ENCODE measurements at regions not wholly inside any gene's neighbourhood (a gene's known extent, or its start where the extent isn't known, plus 50 kb on each side); places are given as distances from the start of the nearest gene placed in this dataset.

GRCh38 chr4:54971474-54971950 is 153.9 kb downstream of the KDR start:
- H3K9me3 ChIP-seq (ENCODE audit: control insufficient read depth, insufficient read depth, low read depth, low read length) = no peaks in the 10 kb centered on the region
- ChIA-PET POLR2A (no interaction called here), CTCF (interaction anchor here (0.6 to 4.4 kb wide), 34 partner anchors 9 to 1261 kb away, joined by 3 to 45 read pairs (median 3); partner anchors contain the start of gene SRD5A3)
- H3K27ac ChIP-seq (ENCODE audit: extremely low read depth, low read depth, low read length) = no peak overlapping the region
- H3K4me1 ChIP-seq (ENCODE audit: control insufficient read depth, insufficient read depth, low read length) = no peaks in the 10 kb centered on the region
- no peak overlapping the region for H3K4me3 ChIP-seq (ENCODE audit: low read depth, low read length)
- no peak for TF ChIP-seq ZNF529 (tag by site-specific recombination; IDR thresholded peaks at IDR 0.05; ENCODE audit: insufficient replicate concordance)
- no peak for TF ChIP-seq ZNF221 (tag by site-specific recombination; IDR thresholded peaks at IDR 0.05; ENCODE audit: borderline replicate concordance)
- no peak for TF ChIP-seq ZNF488 (tag by site-specific recombination; IDR thresholded peaks at IDR 0.05)
- TF ChIP-seq ZNF133 (tag by site-specific recombination; IDR thresholded peaks at IDR 0.05) = no peak
- no peak for TF ChIP-seq ZNF223 (tag by site-specific recombination; IDR thresholded peaks at IDR 0.05)
- TF ChIP-seq ZNF354C (tag by site-specific recombination; IDR thresholded peaks at IDR 0.05; ENCODE audit: borderline replicate concordance, low read depth) = no peak
- TF ChIP-seq HIC1 (tag by site-specific recombination; IDR thresholded peaks at IDR 0.05) = no peak
- no peak for TF ChIP-seq ZBTB7A (tag by site-specific recombination; IDR thresholded peaks at IDR 0.05; ENCODE audit: low read depth)
- TF ChIP-seq ZNF175 (tag by site-specific recombination; IDR thresholded peaks at IDR 0.05) = no peak
- no peak for TF ChIP-seq GFI1B (tag by site-specific recombination; IDR thresholded peaks at IDR 0.05)
- no peak for TF ChIP-seq SCRT2 (tag by site-specific recombination; IDR thresholded peaks at IDR 0.05)
- TF ChIP-seq CTCF (tag by site-specific recombination; IDR thresholded peaks at IDR 0.05) = peak; percentile 42; the same call in 1 of the 2 replicates
- TF ChIP-seq HOXD13 (CRISPR knock-in tag; IDR thresholded peaks at IDR 0.05; ENCODE audit: borderline replicate concordance) = no peak
- peak; percentile 64 for TF ChIP-seq ZNF654 (tag by site-specific recombination; IDR thresholded peaks at IDR 0.05; ENCODE audit: low read depth)
- TF ChIP-seq ZNF416 (tag by site-specific recombination; IDR thresholded peaks at IDR 0.05) = no peak
- no peak for TF ChIP-seq ZNF585B (tag by site-specific recombination; IDR thresholded peaks at IDR 0.05)
- no peaks in the 10 kb centered on the region for H3K36me3 ChIP-seq (ENCODE audit: control insufficient read depth in 2 of 2, insufficient read depth in 1 of 2, low read length in 2 of 2)

- Histone ChIP-seq H3K4me3 (ENCODE audit: low read depth, low read length) (no peak overlapping the region), H3K4me1 (ENCODE audit: control insufficient read depth, insufficient read depth, low read length) (no peaks in the 10 kb centered on the region), H3K36me3 (ENCODE audit: control insufficient read depth in 2 of 2, insufficient read depth in 1 of 2, low read length in 2 of 2) (no peaks in the 10 kb centered on the region), H3K27ac (ENCODE audit: extremely low read depth, low read depth, low read length) (no peak overlapping the region), H3K9me3 (ENCODE audit: control insufficient read depth, insufficient read depth, low read depth, low read length) (no peaks in the 10 kb centered on the region)
- TF ChIP-seq ZNF174 (tag by site-specific recombination; IDR thresholded peaks at IDR 0.05) (no peak), ZBTB44 (tag by site-specific recombination; IDR thresholded peaks at IDR 0.05) (no peak)
- CTCF ChIA-PET = no interaction called here
- POLR2A ChIA-PET = no interaction called here
These were observed 158.1 kb downstream of the KDR start for GRCh38 chr4:54967289-54967688.

All from HEK293 (cell line).